HEK293 (cell line): ENCODE measurements at regions not wholly inside any gene's neighbourhood (a gene's known extent, or its start where the extent isn't known, plus 50 kb on each side); places are given as distances from the start of the nearest gene placed in this dataset.

Experiments used
- CTCF ChIA-PET: fragments of 350-600 bp; formaldehyde crosslinking; extraction: SDS; loops from one replicate; lab custom pipeline; 2021; ENCODE audit warnings: antibody characterized with exemption; lab: Yijun Ruan, JAX
- POLR2A ChIA-PET: fragments of 300-600 bp; formaldehyde crosslinking; extraction: SDS; loops from one replicate; lab custom pipeline; 2020; ENCODE audit warnings: antibody characterized with exemption, inconsistent platforms; lab: Yijun Ruan, JAX
- H3K27ac ChIP-seq: fragments of 200-500 bp; sonication (Bioruptor generic); 2 replicates; pipeline ENCODE4 v1.5.1; 2014; ENCODE audit warnings: low read depth, low read length, control low read depth, inconsistent platforms; ENCODE audit errors: extremely low read depth
- H3K36me3 ChIP-seq, 2 experiments: fragments of 200-500 bp in 1 of 2; sonication (Bioruptor generic) in 1 of 2; 1 replicate in 1 of 2; 2 replicates in 1 of 2; pipeline ENCODE4 v1.5.1; 2014 to 2017; ENCODE audit warnings: inconsistent platforms in 2 of 2, low read length in 2 of 2; ENCODE audit not compliant: control insufficient read depth in 2 of 2, insufficient read depth in 1 of 2
- H3K4me1 ChIP-seq: fragments of 200-500 bp; sonication (Bioruptor generic); 2 replicates; pipeline ENCODE4 v1.5.1; 2014; ENCODE audit warnings: mild to moderate bottlenecking, low read length, inconsistent platforms; ENCODE audit not compliant: control insufficient read depth, insufficient read depth
- H3K4me3 ChIP-seq: 2 replicates; pipeline ENCODE4 v1.5.1; 2011; ENCODE audit warnings: low read depth, mild to moderate bottlenecking, control low read depth, low read length, moderate library complexity
- H3K9me3 ChIP-seq: fragments of 200-500 bp; sonication (Bioruptor generic); 2 replicates; pipeline ENCODE4 v1.5.1; 2014; ENCODE audit warnings: low read depth, low read length, inconsistent platforms; ENCODE audit not compliant: control insufficient read depth, insufficient read depth
- ATF2 ChIP-seq: fragments of 450-650 bp; formaldehyde crosslinking; IDR thresholded peaks from 2 replicates; pipeline ENCODE4 v1.5.1; 2016; ENCODE audit warnings: missing biosample characterization, missing genetic modification characterization, low read depth
- BCL11A ChIP-seq: fragments of 450-650 bp; formaldehyde crosslinking; IDR thresholded peaks from 2 replicates; pipeline ENCODE4 v1.5.1; 2016; ENCODE audit warnings: low read depth, missing biosample characterization, missing genetic modification characterization
- GLI2 ChIP-seq: fragments of 450-650 bp; formaldehyde crosslinking; IDR thresholded peaks from 2 replicates; pipeline ENCODE4; 2017; ENCODE audit warnings: missing biosample characterization, missing genetic modification characterization, low read depth, borderline replicate concordance
- HOXC10 ChIP-seq: sonication (generic); formaldehyde crosslinking; IDR thresholded peaks from 2 replicates; pipeline ENCODE4 v1.8.1; 2023; ENCODE audit warnings: mild to moderate bottlenecking, missing genetic modification reagents
- OSR2 ChIP-seq: fragments of 450-650 bp; formaldehyde crosslinking; IDR thresholded peaks from 2 replicates; pipeline ENCODE4 v1.5.1; 2016; ENCODE audit warnings: missing biosample characterization, missing genetic modification characterization
- TSHZ1 ChIP-seq: fragments of 450-650 bp; formaldehyde crosslinking; IDR thresholded peaks from 2 replicates; pipeline ENCODE4 v1.5.1; 2016; ENCODE audit warnings: missing biosample characterization, missing genetic modification characterization, borderline replicate concordance
- ZBTB17 ChIP-seq: fragments of 450-650 bp; formaldehyde crosslinking; IDR thresholded peaks from 2 replicates; pipeline ENCODE4 v1.5.1; 2016; ENCODE audit warnings: missing biosample characterization, missing genetic modification characterization
- ZBTB26 ChIP-seq: fragments of 450-650 bp; formaldehyde crosslinking; optimal IDR thresholded peaks from 2 replicates; pipeline ENCODE3; 2016; ENCODE audit warnings: missing biosample characterization, mild to moderate bottlenecking, missing genetic modification characterization
- ZFP41 ChIP-seq: fragments of 450-650 bp; formaldehyde crosslinking; IDR thresholded peaks from 2 replicates; pipeline ENCODE4 v1.5.1; 2016; ENCODE audit warnings: missing biosample characterization, missing genetic modification characterization, borderline replicate concordance
- ZNF214 ChIP-seq: fragments of 450-650 bp; formaldehyde crosslinking; IDR thresholded peaks from 2 replicates; pipeline ENCODE4 v1.5.1; 2017; ENCODE audit warnings: missing biosample characterization, mild to moderate bottlenecking, missing genetic modification characterization, borderline replicate concordance
- ZNF350 ChIP-seq: fragments of 450-650 bp; formaldehyde crosslinking; IDR thresholded peaks from 2 replicates; pipeline ENCODE4 v1.5.0; 2017; ENCODE audit warnings: missing biosample characterization, mild to moderate bottlenecking, missing genetic modification characterization
- ZNF473 ChIP-seq: fragments of 450-650 bp; formaldehyde crosslinking; IDR thresholded peaks from 2 replicates; pipeline ENCODE4 v1.5.1; 2017; ENCODE audit warnings: missing biosample characterization, missing genetic modification characterization
- ZNF518A ChIP-seq: fragments of 450-650 bp; formaldehyde crosslinking; conservative IDR thresholded peaks from 2 replicates; pipeline ENCODE4 v1.5.1; 2016; ENCODE audit warnings: low read depth, missing biosample characterization, missing genetic modification characterization
- ZNF544 ChIP-seq: fragments of 450-650 bp; formaldehyde crosslinking; IDR thresholded peaks from 2 replicates; pipeline ENCODE4 v1.5.0; 2017; ENCODE audit warnings: missing biosample characterization, missing genetic modification characterization
- ZNF626 ChIP-seq: fragments of 450-650 bp; sonication (Bioruptor Pico); formaldehyde crosslinking; IDR thresholded peaks from 2 replicates; pipeline ENCODE4 v1.5.1; 2018; ENCODE audit warnings: missing biosample characterization, missing genetic modification characterization, inconsistent platforms
- ZNF629 ChIP-seq: fragments of 450-650 bp; formaldehyde crosslinking; IDR thresholded peaks from 2 replicates; pipeline ENCODE4 v1.5.1; 2017; ENCODE audit warnings: missing biosample characterization, missing genetic modification characterization
- ZNF747 ChIP-seq: fragments of 450-650 bp; formaldehyde crosslinking; IDR thresholded peaks from 2 replicates; pipeline ENCODE4 v1.5.1; 2016; ENCODE audit warnings: missing biosample characterization, missing genetic modification characterization
- TF ChIP-seq, protein P1 (sequence below): fragments of 450-650 bp; formaldehyde crosslinking; IDR thresholded peaks from 2 replicates; pipeline ENCODE4 v1.5.1; 2016; ENCODE audit warnings: missing biosample characterization, missing genetic modification characterization

DNA sequence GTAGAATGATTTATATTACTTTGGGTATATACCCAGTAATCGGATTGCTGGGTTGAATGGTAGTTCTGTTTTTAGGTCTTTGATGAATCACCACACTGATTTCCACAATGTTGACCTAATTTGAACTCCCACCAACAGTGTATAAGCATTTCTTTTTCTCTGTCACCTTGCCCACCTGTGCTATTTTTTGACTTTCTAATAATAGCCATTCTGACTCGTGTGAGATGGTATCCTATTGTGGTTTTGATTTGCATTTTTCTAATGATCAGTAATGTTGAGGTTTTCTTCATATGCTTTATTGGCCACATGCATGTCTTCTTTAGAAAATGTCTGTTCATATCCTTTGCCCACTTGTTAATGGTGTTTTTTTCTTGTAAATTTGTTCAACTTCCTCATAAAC is 340.8 kb downstream of the PLOD2 start:
- CTCF ChIA-PET = no interaction called here
- Histone ChIP-seq H3K4me3 (no peak overlapping the region), H3K9me3 (no peaks in the 10 kb centered on the region), H3K36me3 (no peaks in the 10 kb centered on the region), H3K4me1 (no peaks in the 10 kb centered on the region), H3K27ac (no peak overlapping the region)
- POLR2A ChIA-PET = no interaction called here
- no peak for TF ChIP-seq ZNF473 (tag by site-specific recombination)
- no peak for TF ChIP-seq ZBTB17 (tag by site-specific recombination)
- TF ChIP-seq, protein P1, sequence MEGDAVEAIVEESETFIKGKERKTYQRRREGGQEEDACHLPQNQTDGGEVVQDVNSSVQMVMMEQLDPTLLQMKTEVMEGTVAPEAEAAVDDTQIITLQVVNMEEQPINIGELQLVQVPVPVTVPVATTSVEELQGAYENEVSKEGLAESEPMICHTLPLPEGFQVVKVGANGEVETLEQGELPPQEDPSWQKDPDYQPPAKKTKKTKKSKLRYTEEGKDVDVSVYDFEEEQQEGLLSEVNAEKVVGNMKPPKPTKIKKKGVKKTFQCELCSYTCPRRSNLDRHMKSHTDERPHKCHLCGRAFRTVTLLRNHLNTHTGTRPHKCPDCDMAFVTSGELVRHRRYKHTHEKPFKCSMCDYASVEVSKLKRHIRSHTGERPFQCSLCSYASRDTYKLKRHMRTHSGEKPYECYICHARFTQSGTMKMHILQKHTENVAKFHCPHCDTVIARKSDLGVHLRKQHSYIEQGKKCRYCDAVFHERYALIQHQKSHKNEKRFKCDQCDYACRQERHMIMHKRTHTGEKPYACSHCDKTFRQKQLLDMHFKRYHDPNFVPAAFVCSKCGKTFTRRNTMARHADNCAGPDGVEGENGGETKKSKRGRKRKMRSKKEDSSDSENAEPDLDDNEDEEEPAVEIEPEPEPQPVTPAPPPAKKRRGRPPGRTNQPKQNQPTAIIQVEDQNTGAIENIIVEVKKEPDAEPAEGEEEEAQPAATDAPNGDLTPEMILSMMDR (tag by site-specific recombination) = no peak
- no peak for TF ChIP-seq ZNF747 (tag by site-specific recombination)
- no peak for TF ChIP-seq OSR2
- no peak for TF ChIP-seq TSHZ1 (tag by site-specific recombination)
- no peak for TF ChIP-seq ZFP41
- TF ChIP-seq ZNF626 = no peak
- TF ChIP-seq ZNF518A (tag by site-specific recombination) = no peak
- no peak for TF ChIP-seq BCL11A
- no peak for TF ChIP-seq ZNF214 (tag by site-specific recombination)
- TF ChIP-seq ATF2 (tag by site-specific recombination) = no peak
- no peak for TF ChIP-seq GLI2 (tag by site-specific recombination)
- no peak for TF ChIP-seq ZBTB26
- no peak for TF ChIP-seq HOXC10
- TF ChIP-seq ZNF350 = no peak
- TF ChIP-seq ZNF629 (tag by site-specific recombination) = no peak
- TF ChIP-seq ZNF544 (tag by site-specific recombination) = no peak
- TF ChIP-seq, all 188 proteins: peak for 0
